ENCODE measurements at regions not wholly inside any gene's neighbourhood (a gene's known extent, or its start where the extent isn't known, plus 50 kb on each side); places are given as distances from the start of the nearest gene placed in this dataset.

DNA sequence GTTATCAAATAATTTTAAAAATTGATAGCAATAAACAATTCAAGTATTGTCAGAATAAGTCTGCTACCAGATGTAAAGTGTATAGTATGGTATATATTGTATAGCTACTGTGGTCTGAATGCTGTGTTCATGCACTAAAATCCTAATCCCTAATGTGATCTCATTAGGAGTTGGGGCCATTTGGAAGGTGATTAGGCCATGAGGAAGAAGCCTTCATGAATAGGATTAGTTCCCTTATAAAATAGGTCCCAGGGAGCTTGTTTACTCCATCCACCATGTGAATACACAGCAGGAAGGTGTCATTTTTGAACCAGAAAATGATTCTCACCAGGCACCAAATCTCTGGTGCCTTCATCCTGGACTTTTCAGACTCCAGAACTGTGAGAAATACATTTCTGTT, 363.0 kb upstream of the CNTN5 start:
- H3K4me3 Mint-ChIP-seq, result no peak overlapping the region

DNA sequence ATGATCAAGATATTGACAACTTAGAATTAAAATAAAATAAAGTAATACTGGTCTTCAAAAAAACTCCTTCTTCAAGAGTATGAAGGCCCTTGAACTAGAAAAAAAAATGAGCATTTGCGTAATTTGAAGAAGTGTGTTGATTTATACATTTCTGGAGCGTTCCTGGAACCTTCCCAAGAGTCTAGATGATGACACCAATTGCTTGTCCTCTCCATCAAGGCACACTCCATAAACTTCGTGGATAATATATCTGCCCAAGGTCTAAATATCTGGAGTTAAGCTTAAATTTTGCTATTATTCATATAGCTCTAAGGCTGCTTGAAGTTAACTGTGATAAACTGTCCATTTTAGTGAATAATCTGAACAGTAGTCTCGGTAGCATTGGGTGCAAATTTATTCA, 361.3 kb upstream of the CNTN5 start:
- Histone ChIP-seq H4K20me1 (replicated peaks; ENCODE audit: insufficient read depth) (no peaks in the 10 kb centered on the region), H3K27me3 (ENCODE audit: insufficient read depth) (no peaks in the 10 kb centered on the region), H2AFZ (no peak overlapping the region), H3K36me3 (ENCODE audit: insufficient read depth) (no peaks in the 10 kb centered on the region), H3K9me2 (ENCODE audit: insufficient read depth) (no peaks in the 10 kb centered on the region), H3K4me2 (no peak overlapping the region), H3F3A (replicated peaks; ENCODE audit: low read depth) (no peaks in the 10 kb centered on the region), H3K27ac (ENCODE audit: low read depth) (no peak overlapping the region), H3K4me3 (no peak overlapping the region), H3K4me1 (ENCODE audit: insufficient read depth) (no peaks in the 10 kb centered on the region), H3K79me2 (replicated peaks; ENCODE audit: insufficient read depth) (no peaks in the 10 kb centered on the region)
- H3K4me3 Mint-ChIP-seq, result no peak overlapping the region
- H3K4me1 Mint-ChIP-seq, result no peaks in the 10 kb centered on the region
- no peak for DNase-seq (ENCODE audit: low spot score)
- no peaks in the 10 kb centered on the region for H3K9me3 Mint-ChIP-seq
- no peak overlapping the region for H3K27ac Mint-ChIP-seq
- H3K36me3 Mint-ChIP-seq (ENCODE audit: low read depth), result no peaks in the 10 kb centered on the region
- peaks cover 2% of the 10 kb centered on the region for H3K27me3 Mint-ChIP-seq (ENCODE audit: insufficient read depth, low read depth, poor library complexity)
- ATAC-seq, result no peak
- no peak for TF ChIP-seq ZNF114 (CRISPR knock-in tag; IDR thresholded peaks at IDR 0.05)
- TF ChIP-seq NANOG (IDR thresholded peaks at IDR 0.05; ENCODE audit: borderline replicate concordance), result no peak
- TF ChIP-seq EZH2phosphoT487 (IDR thresholded peaks at IDR 0.05; ENCODE audit: unreplicated experiment), result no peak
- TF ChIP-seq ZNF462 (CRISPR knock-in tag; IDR thresholded peaks at IDR 0.05), result no peak

More for the DNA sequence above, 363.0 kb upstream of the CNTN5 start:
- H3K4me3 ChIP-seq, result no peak overlapping the region
- TF ChIP-seq, protein P1, sequence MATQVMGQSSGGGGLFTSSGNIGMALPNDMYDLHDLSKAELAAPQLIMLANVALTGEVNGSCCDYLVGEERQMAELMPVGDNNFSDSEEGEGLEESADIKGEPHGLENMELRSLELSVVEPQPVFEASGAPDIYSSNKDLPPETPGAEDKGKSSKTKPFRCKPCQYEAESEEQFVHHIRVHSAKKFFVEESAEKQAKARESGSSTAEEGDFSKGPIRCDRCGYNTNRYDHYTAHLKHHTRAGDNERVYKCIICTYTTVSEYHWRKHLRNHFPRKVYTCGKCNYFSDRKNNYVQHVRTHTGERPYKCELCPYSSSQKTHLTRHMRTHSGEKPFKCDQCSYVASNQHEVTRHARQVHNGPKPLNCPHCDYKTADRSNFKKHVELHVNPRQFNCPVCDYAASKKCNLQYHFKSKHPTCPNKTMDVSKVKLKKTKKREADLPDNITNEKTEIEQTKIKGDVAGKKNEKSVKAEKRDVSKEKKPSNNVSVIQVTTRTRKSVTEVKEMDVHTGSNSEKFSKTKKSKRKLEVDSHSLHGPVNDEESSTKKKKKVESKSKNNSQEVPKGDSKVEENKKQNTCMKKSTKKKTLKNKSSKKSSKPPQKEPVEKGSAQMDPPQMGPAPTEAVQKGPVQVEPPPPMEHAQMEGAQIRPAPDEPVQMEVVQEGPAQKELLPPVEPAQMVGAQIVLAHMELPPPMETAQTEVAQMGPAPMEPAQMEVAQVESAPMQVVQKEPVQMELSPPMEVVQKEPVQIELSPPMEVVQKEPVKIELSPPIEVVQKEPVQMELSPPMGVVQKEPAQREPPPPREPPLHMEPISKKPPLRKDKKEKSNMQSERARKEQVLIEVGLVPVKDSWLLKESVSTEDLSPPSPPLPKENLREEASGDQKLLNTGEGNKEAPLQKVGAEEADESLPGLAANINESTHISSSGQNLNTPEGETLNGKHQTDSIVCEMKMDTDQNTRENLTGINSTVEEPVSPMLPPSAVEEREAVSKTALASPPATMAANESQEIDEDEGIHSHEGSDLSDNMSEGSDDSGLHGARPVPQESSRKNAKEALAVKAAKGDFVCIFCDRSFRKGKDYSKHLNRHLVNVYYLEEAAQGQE (IDR thresholded peaks at IDR 0.05; ENCODE audit: unreplicated experiment), result no peak
- no peak for TF ChIP-seq ZNF331 (CRISPR knock-in tag; IDR thresholded peaks at IDR 0.05; ENCODE audit: low read depth)
- TF ChIP-seq ZNF114 (CRISPR knock-in tag; IDR thresholded peaks at IDR 0.05), result no peak
- no peak for TF ChIP-seq JUNB (IDR thresholded peaks at IDR 0.05; ENCODE audit: unreplicated experiment)
- no peak for TF ChIP-seq EZH2phosphoT487 (IDR thresholded peaks at IDR 0.05; ENCODE audit: unreplicated experiment)
- TF ChIP-seq NANOG (IDR thresholded peaks at IDR 0.05; ENCODE audit: borderline replicate concordance), result no peak
- TF ChIP-seq, protein P2, sequence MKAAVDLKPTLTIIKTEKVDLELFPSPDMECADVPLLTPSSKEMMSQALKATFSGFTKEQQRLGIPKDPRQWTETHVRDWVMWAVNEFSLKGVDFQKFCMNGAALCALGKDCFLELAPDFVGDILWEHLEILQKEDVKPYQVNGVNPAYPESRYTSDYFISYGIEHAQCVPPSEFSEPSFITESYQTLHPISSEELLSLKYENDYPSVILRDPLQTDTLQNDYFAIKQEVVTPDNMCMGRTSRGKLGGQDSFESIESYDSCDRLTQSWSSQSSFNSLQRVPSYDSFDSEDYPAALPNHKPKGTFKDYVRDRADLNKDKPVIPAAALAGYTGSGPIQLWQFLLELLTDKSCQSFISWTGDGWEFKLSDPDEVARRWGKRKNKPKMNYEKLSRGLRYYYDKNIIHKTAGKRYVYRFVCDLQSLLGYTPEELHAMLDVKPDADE (IDR thresholded peaks at IDR 0.05), result no peak
- Mint-ChIP-seq H3K27me3 (ENCODE audit: insufficient read depth, low read depth, poor library complexity) (peaks cover 2% of the 10 kb centered on the region), H3K36me3 (ENCODE audit: low read depth) (no peaks in the 10 kb centered on the region), H3K27ac (no peak overlapping the region), H3K9me3 (no peaks in the 10 kb centered on the region), H3K4me1 (peaks cover 3% of the 10 kb centered on the region; the same call in 1 of the 3 replicates)
- no peaks in the 10 kb centered on the region for H3K4me1 ChIP-seq (ENCODE audit: insufficient read depth)
- H3K36me3 ChIP-seq (ENCODE audit: insufficient read depth), result no peaks in the 10 kb centered on the region
- H3K9me2 ChIP-seq (ENCODE audit: insufficient read depth), result no peaks in the 10 kb centered on the region
- no peak for DNase-seq (ENCODE audit: low spot score)
- no peak overlapping the region for H2AFZ ChIP-seq
- no peaks in the 10 kb centered on the region for H3K27me3 ChIP-seq (ENCODE audit: insufficient read depth)
- no peak overlapping the region for H3K27ac ChIP-seq (ENCODE audit: low read depth)
- no peaks in the 10 kb centered on the region for H3F3A ChIP-seq (replicated peaks; ENCODE audit: low read depth)
- no peak for ATAC-seq
- H4K20me1 ChIP-seq (replicated peaks; ENCODE audit: insufficient read depth), result no peaks in the 10 kb centered on the region
- H3K4me2 ChIP-seq, result no peak overlapping the region
- H3K79me2 ChIP-seq (replicated peaks; ENCODE audit: insufficient read depth), result no peaks in the 10 kb centered on the region

Data from GM23338 (cell line).